GM18507 (cell line): ENCODE measurements at regions not wholly inside any gene's neighbourhood (a gene's known extent, or its start where the extent isn't known, plus 50 kb on each side); places are given as distances from the start of the nearest gene placed in this dataset.
"Not testable (repeated sequence)": the region's sequence is repeated elsewhere in the genome, so short reads cannot be mapped to it uniquely, and the experiment has no call there.

Source experiments
- DNase-seq: peaks from one replicate; pipeline ENCODE4 v3.0.0; 2011; ENCODE audit warnings: low read depth; ENCODE audit not compliant: insufficient read length; ENCODE audit errors: extremely low spot score
- FAIRE-seq: peaks from 2 replicates; lab custom pipeline; 2011; peaks lifted over from hg19 to GRCh38; lab: Jason Lieb, UNC

- FAIRE-seq = no peak
- no peak for DNase-seq
Observed at GRCh38 chr3:36175113-36175812, 205.0 kb upstream of the STAC start.

GRCh38 chr3:36175916-36176461 is 204.3 kb upstream of the STAC start:
- DNase-seq (no peak), FAIRE-seq (no peak)

- DNase-seq (no peak), FAIRE-seq (no peak)
Observed at GRCh38 chr3:36178018-36178417, 202.3 kb upstream of the STAC start.

GRCh38 chr3:36182024-36182423 is 198.3 kb upstream of the STAC start:
- DNase-seq (no peak), FAIRE-seq (no peak)

- not testable (repeated sequence) for DNase-seq, FAIRE-seq
Observed at GRCh38 chr3:36187197-36187596, 193.1 kb upstream of the STAC start.

GRCh38 chr3:36192901-36193300 is 187.4 kb upstream of the STAC start:
- FAIRE-seq (no peak), DNase-seq (no peak)

- DNase-seq (no peak), FAIRE-seq (no peak)
Observed at GRCh38 chr3:36193448-36193847, 186.9 kb upstream of the STAC start.

- no peak for FAIRE-seq
Observed at GRCh38 chr3:36196058-36196457, 184.2 kb upstream of the STAC start.

GRCh38 chr3:36197151-36197550 is 183.2 kb upstream of the STAC start:
- DNase-seq = no peak
- no peak for FAIRE-seq

More at GRCh38 chr3:36196058-36196457, 184.2 kb upstream of the STAC start:
- no peak for DNase-seq

GRCh38 chr3:36201546-36201945 is 178.8 kb upstream of the STAC start:
- no peak for FAIRE-seq
- no peak for DNase-seq

- DNase-seq (no peak), FAIRE-seq (no peak)
Observed at GRCh38 chr3:36206956-36207580, 173.2 kb upstream of the STAC start.

GRCh38 chr3:36210840-36211651 is 169.3 kb upstream of the STAC start:
- DNase-seq (no peak), FAIRE-seq (no peak)

GRCh38 chr3:36211652-36211999 is 168.7 kb upstream of the STAC start:
- DNase-seq (no peak), FAIRE-seq (no peak)

GRCh38 chr3:36212251-36212650 is 168.1 kb upstream of the STAC start:
- no peak for DNase-seq
- no peak for FAIRE-seq

GRCh38 chr3:36214460-36214859 is 165.8 kb upstream of the STAC start:
- DNase-seq = no peak
- FAIRE-seq = no peak

GRCh38 chr3:36215241-36215640 is 165.1 kb upstream of the STAC start:
- no peak for FAIRE-seq
- DNase-seq = no peak

- DNase-seq (no peak), FAIRE-seq (no peak)
Observed at GRCh38 chr3:36219398-36219797, 160.9 kb upstream of the STAC start.

GRCh38 chr3:36220173-36220572 is 160.1 kb upstream of the STAC start:
- DNase-seq (no peak), FAIRE-seq (no peak)

GRCh38 chr3:36221975-36222374 is 158.3 kb upstream of the STAC start:
- DNase-seq = no peak
- no peak for FAIRE-seq

GRCh38 chr3:36227980-36228379 is 152.3 kb upstream of the STAC start:
- no peak for DNase-seq
- FAIRE-seq = no peak
